SK-N-SH treated with all-trans-retinoic acid at 6 μM for 48 hours (cell line): ENCODE measurements at regions not wholly inside any gene's neighbourhood (a gene's known extent, or its start where the extent isn't known, plus 50 kb on each side); places are given as distances from the start of the nearest gene placed in this dataset.

ENCODE experiments used
- ATAC-seq: fragments of 200-7000 bp; cut with Tn5 transposase; 3 replicates; pipeline ENCODE4 v1.9.1; 2020; ENCODE audit warnings: mild to moderate bottlenecking, moderate library complexity
- ARNTL ChIP-seq: fragments of 450-650 bp; formaldehyde crosslinking; IDR thresholded peaks from 2 replicates; pipeline ENCODE4 v1.5.0; 2020; ENCODE audit warnings: low read depth, mild to moderate bottlenecking, moderate library complexity, borderline replicate concordance
- BACH2 ChIP-seq: fragments of 250-450 bp; sonication (Bioruptor Pico); IDR thresholded peaks from 2 replicates; pipeline ENCODE4 v1.9.0; 2021; ENCODE audit warnings: mild to moderate bottlenecking, borderline replicate concordance
- CSDC2 ChIP-seq: fragments of 250-450 bp; sonication (Bioruptor Pico); IDR thresholded peaks from 2 replicates; pipeline ENCODE4 v1.5.0; 2020; ENCODE audit warnings: mild to moderate bottlenecking, moderate library complexity
- ESRRG ChIP-seq: fragments of 250-450 bp; sonication (Bioruptor Pico); IDR thresholded peaks from 2 replicates; pipeline ENCODE4 v1.6.1; 2021; ENCODE audit warnings: mild to moderate bottlenecking
- OSR1 ChIP-seq: fragments of 250-450 bp; sonication (Bioruptor Pico); IDR thresholded peaks from 2 replicates; pipeline ENCODE4 v1.8.0; 2022; ENCODE audit warnings: moderate library complexity, mild to moderate bottlenecking, inconsistent platforms
- PPARA ChIP-seq: fragments of 250-450 bp; sonication (Bioruptor Pico); IDR thresholded peaks from 2 replicates; pipeline ENCODE4 v1.5.0; 2020; ENCODE audit warnings: mild to moderate bottlenecking, borderline replicate concordance
- RARB ChIP-seq: fragments of 250-450 bp; sonication (Bioruptor Pico); IDR thresholded peaks from 2 replicates; pipeline ENCODE4 v1.8.0; 2021; ENCODE audit warnings: mild to moderate bottlenecking, moderate library complexity
- SNAI2 ChIP-seq: fragments of 250-450 bp; sonication (Bioruptor Pico); IDR thresholded peaks from 2 replicates; pipeline ENCODE4 v1.5.0; 2020; ENCODE audit warnings: mild to moderate bottlenecking, moderate library complexity
- TCF4 ChIP-seq: fragments of 250-450 bp; sonication (Bioruptor Pico); IDR thresholded peaks from 2 replicates; pipeline ENCODE4 v1.8.0; 2021; ENCODE audit warnings: mild to moderate bottlenecking, moderate library complexity, borderline replicate concordance
- TOX ChIP-seq: fragments of 250-450 bp; sonication (Bioruptor Pico); IDR thresholded peaks from 2 replicates; pipeline ENCODE4 v1.8.0; 2021; ENCODE audit warnings: mild to moderate bottlenecking, moderate library complexity, borderline replicate concordance
- ZC3H10 ChIP-seq: fragments of 250-450 bp; sonication (Bioruptor Pico); IDR thresholded peaks from 2 replicates; pipeline ENCODE4 v1.5.1; 2021; ENCODE audit warnings: mild to moderate bottlenecking, moderate library complexity
- ZFP3 ChIP-seq: fragments of 250-450 bp; sonication (Bioruptor Pico); IDR thresholded peaks from 2 replicates; pipeline ENCODE4 v1.5.0; 2020; ENCODE audit warnings: mild to moderate bottlenecking, moderate library complexity
- ZFP30 ChIP-seq: fragments of 450-650 bp; formaldehyde crosslinking; IDR thresholded peaks from 2 replicates; pipeline ENCODE4 v1.5.0; 2022; ENCODE audit warnings: mild to moderate bottlenecking, moderate library complexity
- ZNF565 ChIP-seq: fragments of 450-650 bp; formaldehyde crosslinking; conservative IDR thresholded peaks from 2 replicates; pipeline ENCODE4 v1.5.0; 2020; ENCODE audit warnings: low read depth, mild to moderate bottlenecking, moderate library complexity
- ZNF70 ChIP-seq: fragments of 450-650 bp; formaldehyde crosslinking; IDR thresholded peaks from 2 replicates; pipeline ENCODE4 v1.5.0; 2020; ENCODE audit warnings: mild to moderate bottlenecking, moderate library complexity
- ZNF8 ChIP-seq: fragments of 450-650 bp; formaldehyde crosslinking; IDR thresholded peaks from 2 replicates; pipeline ENCODE4 v1.5.0; 2020; ENCODE audit warnings: mild to moderate bottlenecking, moderate library complexity
- TF ChIP-seq, protein P1 (sequence below): fragments of 250-450 bp; sonication (Bioruptor Pico); IDR thresholded peaks from 2 replicates; pipeline ENCODE4 v1.5.0; 2020; ENCODE audit warnings: mild to moderate bottlenecking, moderate library complexity
- TF ChIP-seq, protein P2 (sequence below): fragments of 250-450 bp; sonication (Bioruptor Pico); IDR thresholded peaks from 2 replicates; pipeline ENCODE4 v1.8.0; 2020; ENCODE audit warnings: mild to moderate bottlenecking, moderate library complexity, borderline replicate concordance
- TF ChIP-seq, protein P3 (sequence below): fragments of 250-450 bp; sonication (Bioruptor Pico); IDR thresholded peaks from 2 replicates; pipeline ENCODE4 v1.8.0; 2021; ENCODE audit warnings: low read depth, mild to moderate bottlenecking, moderate library complexity, borderline replicate concordance
- TF ChIP-seq, protein P4 (sequence below): fragments of 250-450 bp; sonication (Bioruptor Pico); IDR thresholded peaks from 2 replicates; pipeline ENCODE4 v1.5.1; 2020; ENCODE audit warnings: low read depth, mild to moderate bottlenecking, moderate library complexity
- TF ChIP-seq, protein P5 (sequence below): fragments of 250-450 bp; sonication (Bioruptor Pico); IDR thresholded peaks from 2 replicates; pipeline ENCODE4 v1.5.1; 2021; ENCODE audit warnings: mild to moderate bottlenecking, moderate library complexity

DNA sequence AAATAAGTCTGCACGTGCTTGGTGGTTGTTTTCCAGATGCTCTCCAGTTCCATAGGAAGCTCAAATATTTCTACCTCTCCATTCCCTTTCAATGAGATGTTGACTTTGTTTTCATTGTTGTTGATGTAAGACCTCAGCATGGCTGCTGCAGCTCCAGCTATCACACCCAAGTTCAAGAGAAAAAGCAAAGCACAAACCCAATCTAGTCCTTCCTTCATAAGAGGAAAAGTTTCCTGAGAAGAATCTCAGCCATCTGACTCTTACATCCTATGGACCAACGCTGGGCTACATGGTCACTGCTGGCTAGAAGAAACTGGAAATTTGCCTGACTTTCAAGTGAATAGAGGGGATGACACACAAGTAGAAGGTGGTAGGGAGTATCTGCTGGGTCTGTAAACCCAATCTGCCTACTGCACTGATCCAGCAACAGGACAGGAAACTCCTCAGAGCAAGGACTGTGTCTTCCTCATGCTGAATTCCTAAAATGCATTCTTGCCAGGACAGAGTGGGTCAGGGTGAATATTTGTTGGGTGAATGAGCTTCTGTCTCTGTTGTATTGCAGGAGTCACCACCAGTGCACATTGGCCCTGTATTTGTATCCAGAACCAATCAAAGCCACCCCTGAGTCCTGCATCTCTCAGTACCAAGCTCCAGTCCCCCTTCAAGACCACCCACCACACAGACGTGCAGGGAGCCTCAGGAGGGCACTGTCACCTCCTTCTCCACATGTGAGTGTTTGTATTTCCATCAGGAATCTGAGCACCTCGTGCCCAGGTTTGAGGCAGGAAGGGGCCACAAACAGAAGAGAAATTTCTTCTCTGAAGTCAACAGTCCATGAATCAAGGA is 118.0 kb upstream of the IGLL5 start (continued):
- TF ChIP-seq, protein P1, sequence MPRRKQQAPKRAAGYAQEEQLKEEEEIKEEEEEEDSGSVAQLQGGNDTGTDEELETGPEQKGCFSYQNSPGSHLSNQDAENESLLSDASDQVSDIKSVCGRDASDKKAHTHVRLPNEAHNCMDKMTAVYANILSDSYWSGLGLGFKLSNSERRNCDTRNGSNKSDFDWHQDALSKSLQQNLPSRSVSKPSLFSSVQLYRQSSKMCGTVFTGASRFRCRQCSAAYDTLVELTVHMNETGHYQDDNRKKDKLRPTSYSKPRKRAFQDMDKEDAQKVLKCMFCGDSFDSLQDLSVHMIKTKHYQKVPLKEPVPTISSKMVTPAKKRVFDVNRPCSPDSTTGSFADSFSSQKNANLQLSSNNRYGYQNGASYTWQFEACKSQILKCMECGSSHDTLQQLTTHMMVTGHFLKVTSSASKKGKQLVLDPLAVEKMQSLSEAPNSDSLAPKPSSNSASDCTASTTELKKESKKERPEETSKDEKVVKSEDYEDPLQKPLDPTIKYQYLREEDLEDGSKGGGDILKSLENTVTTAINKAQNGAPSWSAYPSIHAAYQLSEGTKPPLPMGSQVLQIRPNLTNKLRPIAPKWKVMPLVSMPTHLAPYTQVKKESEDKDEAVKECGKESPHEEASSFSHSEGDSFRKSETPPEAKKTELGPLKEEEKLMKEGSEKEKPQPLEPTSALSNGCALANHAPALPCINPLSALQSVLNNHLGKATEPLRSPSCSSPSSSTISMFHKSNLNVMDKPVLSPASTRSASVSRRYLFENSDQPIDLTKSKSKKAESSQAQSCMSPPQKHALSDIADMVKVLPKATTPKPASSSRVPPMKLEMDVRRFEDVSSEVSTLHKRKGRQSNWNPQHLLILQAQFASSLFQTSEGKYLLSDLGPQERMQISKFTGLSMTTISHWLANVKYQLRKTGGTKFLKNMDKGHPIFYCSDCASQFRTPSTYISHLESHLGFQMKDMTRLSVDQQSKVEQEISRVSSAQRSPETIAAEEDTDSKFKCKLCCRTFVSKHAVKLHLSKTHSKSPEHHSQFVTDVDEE (CRISPR knock-in tag) = no peak
- TF ChIP-seq ZC3H10 (CRISPR knock-in tag) = no peak
- TF ChIP-seq ZFP3 (CRISPR knock-in tag) = no peak
- TF ChIP-seq, protein P2, sequence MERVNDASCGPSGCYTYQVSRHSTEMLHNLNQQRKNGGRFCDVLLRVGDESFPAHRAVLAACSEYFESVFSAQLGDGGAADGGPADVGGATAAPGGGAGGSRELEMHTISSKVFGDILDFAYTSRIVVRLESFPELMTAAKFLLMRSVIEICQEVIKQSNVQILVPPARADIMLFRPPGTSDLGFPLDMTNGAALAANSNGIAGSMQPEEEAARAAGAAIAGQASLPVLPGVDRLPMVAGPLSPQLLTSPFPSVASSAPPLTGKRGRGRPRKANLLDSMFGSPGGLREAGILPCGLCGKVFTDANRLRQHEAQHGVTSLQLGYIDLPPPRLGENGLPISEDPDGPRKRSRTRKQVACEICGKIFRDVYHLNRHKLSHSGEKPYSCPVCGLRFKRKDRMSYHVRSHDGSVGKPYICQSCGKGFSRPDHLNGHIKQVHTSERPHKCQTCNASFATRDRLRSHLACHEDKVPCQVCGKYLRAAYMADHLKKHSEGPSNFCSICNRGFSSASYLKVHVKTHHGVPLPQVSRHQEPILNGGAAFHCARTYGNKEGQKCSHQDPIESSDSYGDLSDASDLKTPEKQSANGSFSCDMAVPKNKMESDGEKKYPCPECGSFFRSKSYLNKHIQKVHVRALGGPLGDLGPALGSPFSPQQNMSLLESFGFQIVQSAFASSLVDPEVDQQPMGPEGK = no peak
- no peak for TF ChIP-seq ZNF70
- TF ChIP-seq CSDC2 = no peak
- TF ChIP-seq, protein P3, sequence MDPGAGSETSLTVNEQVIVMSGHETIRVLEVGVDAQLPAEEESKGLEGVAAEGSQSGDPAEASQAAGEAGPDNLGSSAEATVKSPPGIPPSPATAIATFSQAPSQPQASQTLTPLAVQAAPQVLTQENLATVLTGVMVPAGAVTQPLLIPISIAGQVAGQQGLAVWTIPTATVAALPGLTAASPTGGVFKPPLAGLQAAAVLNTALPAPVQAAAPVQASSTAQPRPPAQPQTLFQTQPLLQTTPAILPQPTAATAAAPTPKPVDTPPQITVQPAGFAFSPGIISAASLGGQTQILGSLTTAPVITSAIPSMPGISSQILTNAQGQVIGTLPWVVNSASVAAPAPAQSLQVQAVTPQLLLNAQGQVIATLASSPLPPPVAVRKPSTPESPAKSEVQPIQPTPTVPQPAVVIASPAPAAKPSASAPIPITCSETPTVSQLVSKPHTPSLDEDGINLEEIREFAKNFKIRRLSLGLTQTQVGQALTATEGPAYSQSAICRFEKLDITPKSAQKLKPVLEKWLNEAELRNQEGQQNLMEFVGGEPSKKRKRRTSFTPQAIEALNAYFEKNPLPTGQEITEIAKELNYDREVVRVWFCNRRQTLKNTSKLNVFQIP (CRISPR knock-in tag) = no peak
- TF ChIP-seq, all 23 proteins: peak for 0

DNA sequence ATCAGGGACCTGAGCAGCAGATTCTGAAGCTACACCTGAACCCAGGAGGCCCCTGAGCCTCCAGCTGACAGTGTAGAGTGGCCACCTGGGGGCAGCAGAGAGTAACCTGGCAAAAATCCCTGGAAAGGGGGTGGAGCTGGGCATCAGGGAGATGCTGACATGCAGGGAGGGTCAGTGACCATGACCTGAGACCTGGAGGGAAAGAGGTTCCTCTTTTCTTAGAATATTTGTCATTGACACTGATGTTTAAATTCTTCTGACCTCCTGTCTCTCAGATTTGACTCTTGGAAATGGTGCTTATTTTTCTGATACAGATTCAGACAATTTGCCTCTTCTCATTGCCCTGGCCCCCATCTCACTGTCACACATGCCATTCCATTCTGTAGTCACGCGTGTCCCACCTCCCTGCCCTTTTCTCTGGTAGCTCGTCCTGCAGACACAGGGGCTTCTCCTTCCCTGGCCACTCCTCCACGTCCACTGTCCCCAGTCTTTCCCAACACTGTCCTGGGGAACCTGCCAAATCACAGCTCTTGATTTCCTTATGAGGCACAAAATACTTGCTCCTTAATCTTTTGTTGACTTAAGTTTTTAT is 117.2 kb upstream of the IGLL5 start:
- peak; percentile 80 for ATAC-seq
- TF ChIP-seq, protein P3 (CRISPR knock-in tag) = no peak
- TF ChIP-seq, protein P4, sequence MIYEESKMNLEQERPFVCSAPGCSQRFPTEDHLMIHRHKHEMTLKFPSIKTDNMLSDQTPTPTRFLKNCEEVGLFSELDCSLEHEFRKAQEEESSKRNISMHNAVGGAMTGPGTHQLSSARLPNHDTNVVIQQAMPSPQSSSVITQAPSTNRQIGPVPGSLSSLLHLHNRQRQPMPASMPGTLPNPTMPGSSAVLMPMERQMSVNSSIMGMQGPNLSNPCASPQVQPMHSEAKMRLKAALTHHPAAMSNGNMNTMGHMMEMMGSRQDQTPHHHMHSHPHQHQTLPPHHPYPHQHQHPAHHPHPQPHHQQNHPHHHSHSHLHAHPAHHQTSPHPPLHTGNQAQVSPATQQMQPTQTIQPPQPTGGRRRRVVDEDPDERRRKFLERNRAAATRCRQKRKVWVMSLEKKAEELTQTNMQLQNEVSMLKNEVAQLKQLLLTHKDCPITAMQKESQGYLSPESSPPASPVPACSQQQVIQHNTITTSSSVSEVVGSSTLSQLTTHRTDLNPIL (CRISPR knock-in tag) = no peak
- TF ChIP-seq OSR1 (CRISPR knock-in tag) (no peak), SNAI2 (CRISPR knock-in tag) (no peak), PPARA (CRISPR knock-in tag) (no peak), TCF4 (CRISPR knock-in tag) (no peak), CSDC2 (no peak), ESRRG (CRISPR knock-in tag) (no peak), ZFP30 (no peak), ZNF565 (CRISPR knock-in tag) (no peak), RARB (CRISPR knock-in tag) (no peak), ZC3H10 (CRISPR knock-in tag) (no peak), ARNTL (CRISPR knock-in tag) (no peak), ZNF70 (no peak), ZFP3 (CRISPR knock-in tag) (no peak), TOX (CRISPR knock-in tag) (no peak), ZNF8 (no peak), BACH2 (CRISPR knock-in tag) (no peak)
- TF ChIP-seq, protein P5, sequence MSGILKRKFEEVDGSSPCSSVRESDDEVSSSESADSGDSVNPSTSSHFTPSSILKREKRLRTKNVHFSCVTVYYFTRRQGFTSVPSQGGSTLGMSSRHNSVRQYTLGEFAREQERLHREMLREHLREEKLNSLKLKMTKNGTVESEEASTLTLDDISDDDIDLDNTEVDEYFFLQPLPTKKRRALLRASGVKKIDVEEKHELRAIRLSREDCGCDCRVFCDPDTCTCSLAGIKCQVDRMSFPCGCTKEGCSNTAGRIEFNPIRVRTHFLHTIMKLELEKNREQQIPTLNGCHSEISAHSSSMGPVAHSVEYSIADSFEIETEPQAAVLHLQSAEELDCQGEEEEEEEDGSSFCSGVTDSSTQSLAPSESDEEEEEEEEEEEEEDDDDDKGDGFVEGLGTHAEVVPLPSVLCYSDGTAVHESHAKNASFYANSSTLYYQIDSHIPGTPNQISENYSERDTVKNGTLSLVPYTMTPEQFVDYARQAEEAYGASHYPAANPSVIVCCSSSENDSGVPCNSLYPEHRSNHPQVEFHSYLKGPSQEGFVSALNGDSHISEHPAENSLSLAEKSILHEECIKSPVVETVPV (CRISPR knock-in tag) = no peak
